B cell (primary cell): ENCODE measurements at regions not wholly inside any gene's neighbourhood (a gene's known extent, or its start where the extent isn't known, plus 50 kb on each side); places are given as distances from the start of the nearest gene placed in this dataset.

ENCODE experiments used
- ATAC-seq: fragments of 200-7000 bp; cut with Tn5 transposase; one replicate; pipeline ENCODE4 v1.10.0; 2021; ENCODE audit warnings: low read depth, mild to moderate bottlenecking, moderate number of reproducible peaks, moderate library complexity
- CTCF ChIA-PET: fragments of 350-600 bp; sonication (Branson Sonifier 250); formaldehyde crosslinking; loops from one replicate; lab custom pipeline; 2021; ENCODE audit warnings: antibody characterized with exemption, inconsistent platforms; lab: Charles Lee
- POLR2A ChIA-PET: fragments of 350-600 bp; sonication (Branson Sonifier 250); formaldehyde crosslinking; loops from one replicate; lab custom pipeline; 2021; ENCODE audit warnings: antibody characterized with exemption; lab: Charles Lee
- DNase-seq: peaks from one replicate; pipeline ENCODE4 v3.0.0; 2013
- H2AFZ ChIP-seq: 2 replicates; pipeline ENCODE4 v1.6.1; 2012; ENCODE audit warnings: mild to moderate bottlenecking, low read depth, low read length; ENCODE audit not compliant: insufficient read depth, poor library complexity, severe bottlenecking
- H3K27ac ChIP-seq, 2 donors: 1 replicate in 1 of 2; 2 replicates in 1 of 2; pipeline ENCODE4 v1.5.1; 2012 to 2013; ENCODE audit warnings: low read length in 2 of 2, mild to moderate bottlenecking in 2 of 2, moderate library complexity in 1 of 2
- H3K27me3 ChIP-seq, 4 experiments: fragments of 200-600 bp in 1 of 4; sonication (generic) in 1 of 4; replicated peaks in 1 of 4; 1 replicate in 2 of 4; 2 replicates in 2 of 4; pipeline versions ENCODE4 v1.6.1 to v1.7.0; 2013 to 2016; ENCODE audit warnings: low read length in 3 of 4, mild to moderate bottlenecking in 2 of 4, mixed read lengths in 1 of 4, moderate library complexity in 1 of 4; ENCODE audit not compliant: insufficient read depth in 4 of 4, control insufficient read depth in 3 of 4; ENCODE audit errors: control extremely low read depth in 1 of 4
- H3K36me3 ChIP-seq, 2 experiments: replicated peaks in 1 of 2; 1 replicate in 1 of 2; 2 replicates in 1 of 2; pipeline versions ENCODE4 v1.6.1 to v1.7.1; 2013; ENCODE audit warnings: low read length in 1 of 2; ENCODE audit not compliant: insufficient read depth in 2 of 2, control insufficient read depth in 1 of 2; ENCODE audit errors: control extremely low read depth in 1 of 2, extremely low read depth in 1 of 2
- H3K4me1 ChIP-seq, 2 donors: fragments of 200-600 bp in 1 of 2; sonication (generic) in 1 of 2; 1 replicate in 1 of 2; 2 replicates in 1 of 2; pipeline versions ENCODE4 v1.5.1 to v1.6.1; 2013 to 2017; ENCODE audit warnings: low read length in 2 of 2; ENCODE audit not compliant: control insufficient read depth in 2 of 2, insufficient read depth in 2 of 2
- H3K4me2 ChIP-seq: replicated peaks from 2 replicates; pipeline ENCODE3; 2012; ENCODE audit warnings: mild to moderate bottlenecking, low read depth, low read length; ENCODE audit not compliant: poor library complexity, severe bottlenecking
- H3K4me3 ChIP-seq, 5 experiments: fragments of 200-600 bp in 1 of 5; sonication (generic) in 1 of 5; 1 replicate in 3 of 5; 2 replicates in 2 of 5; pipeline versions ENCODE4 v1.5.1 to v1.7.0; 2011 to 2016; ENCODE audit warnings: low read length in 4 of 5, mild to moderate bottlenecking in 4 of 5, low read depth in 2 of 5, control low read depth in 1 of 5, moderate library complexity in 1 of 5; ENCODE audit not compliant: insufficient read depth in 1 of 5; ENCODE audit errors: control extremely low read depth in 1 of 5, extremely low read depth in 1 of 5
- H3K79me2 ChIP-seq: fragments of 200-600 bp; sonication (generic); one replicate; pipeline ENCODE4 v1.6.0; 2016; ENCODE audit warnings: low read length; ENCODE audit not compliant: control insufficient read depth, insufficient read depth
- H3K9ac ChIP-seq: fragments of 200-600 bp; sonication (generic); 2 replicates; pipeline ENCODE4 v1.6.1; 2017; ENCODE audit warnings: mild to moderate bottlenecking, low read length, moderate library complexity
- H3K9me3 ChIP-seq, 3 donors: one replicate each; pipeline versions ENCODE4 v1.6.1 to v1.7.1; 2013; ENCODE audit warnings: low read length in 2 of 3; ENCODE audit not compliant: control insufficient read depth in 2 of 3, insufficient read depth in 1 of 3; ENCODE audit errors: control extremely low read depth in 1 of 3
- H4K20me1 ChIP-seq: 2 replicates; pipeline ENCODE4 v1.6.0; 2012; ENCODE audit warnings: mild to moderate bottlenecking, low read length; ENCODE audit not compliant: insufficient read depth, control insufficient read depth, poor library complexity, severe bottlenecking
- H3K27ac Mint-ChIP-seq: one replicate; pipeline ENCODE4 v1.8.0; 2021; ENCODE audit warnings: mixed read lengths
- H3K27me3 Mint-ChIP-seq: one replicate; pipeline ENCODE4 v1.8.0; 2021; ENCODE audit warnings: mixed read lengths
- H3K4me1 Mint-ChIP-seq: one replicate; pipeline ENCODE4 v1.8.0; 2021; ENCODE audit warnings: mixed read lengths
- H3K4me3 Mint-ChIP-seq: one replicate; pipeline ENCODE4 v1.8.0; 2021; ENCODE audit warnings: mixed read lengths
- H3K9me3 Mint-ChIP-seq: one replicate; pipeline ENCODE4 v1.8.0; 2022; ENCODE audit warnings: mixed read lengths; ENCODE audit not compliant: insufficient read depth
- CTCF ChIP-seq: fragments of 200-600 bp; IDR thresholded peaks from one replicate; pipeline ENCODE4 v1.8.0; 2022; ENCODE audit warnings: antibody characterized with exemption, mild to moderate bottlenecking
- EZH2 ChIP-seq: IDR thresholded peaks from 2 replicates; pipeline ENCODE4 v1.6.1; 2012; ENCODE audit warnings: borderline replicate concordance, low read depth, mild to moderate bottlenecking, moderate library complexity, low read length; ENCODE audit not compliant: insufficient read depth, poor library complexity, severe bottlenecking
- WGBS: methylation state at CpG from one replicate; pipeline ENCODE4 v1.1.5; 2013; ENCODE audit warnings: missing lambda C conversion rate; ENCODE audit not compliant: insufficient coverage; 5-methylcytosine and 5-hydroxymethylcytosine counted together
- intact Hi-C: fragments of 100-400 bp; cut with micrococcal nuclease; formaldehyde crosslinking; loops from one replicate; pipeline ENCODE4 v1.10.0; 2022

GRCh38 chr4:11049001-11049400, 364.4 kb upstream of the CLNK start:
- H3K27ac Mint-ChIP-seq: no peak overlapping the region
- no peak overlapping the region for H3K4me3 ChIP-seq
- TF ChIP-seq CTCF (no peak), EZH2 (no peak)
- ATAC-seq: no peak
- H3K9me3 Mint-ChIP-seq: peaks cover 4% of the 10 kb centered on the region
- no peaks in the 10 kb centered on the region for H3K27me3 ChIP-seq
- H3K27ac ChIP-seq: no peak overlapping the region
- no peaks in the 10 kb centered on the region for H3K36me3 ChIP-seq
- H3K4me1 Mint-ChIP-seq: peaks cover 22% of the 10 kb centered on the region
- H3K9me3 ChIP-seq: peaks cover 0 to 6% (median 0%) of the 10 kb centered on the region in 3 donors
- H4K20me1 ChIP-seq: no peaks in the 10 kb centered on the region
- no peak overlapping the region for H3K9ac ChIP-seq
- intact Hi-C loops: no loop called here
- DNase-seq: no peak
- CTCF ChIA-PET: interaction anchor here (1.5 kb wide), 1 partner anchor 22 kb away, joined by 3 read pairs; no protein-coding TSS in a partner anchor
- H3K4me2 ChIP-seq: no peak overlapping the region
- no peak overlapping the region for H3K4me3 Mint-ChIP-seq
- H3K4me1 ChIP-seq: peaks cover 11 to 13% of the 10 kb centered on the region in 2 donors
- no peaks in the 10 kb centered on the region for H3K27me3 Mint-ChIP-seq
- H2AFZ ChIP-seq: no peak overlapping the region
- WGBS: 87% methylated on average over 1 of the region's 2 CpGs
- no peaks in the 10 kb centered on the region for H3K79me2 ChIP-seq
- POLR2A ChIA-PET: no interaction called here

- peaks cover 60% of the 10 kb centered on the region for H3K4me1 Mint-ChIP-seq
- TF ChIP-seq CTCF (no peak), EZH2 (no peak)
- H3K27ac Mint-ChIP-seq: no peak overlapping the region
- ATAC-seq: no peak
- CTCF ChIA-PET: no interaction called here
- peaks cover 4% of the 10 kb centered on the region for H3K9me3 Mint-ChIP-seq
- intact Hi-C loops: no loop called here
- H3K36me3 ChIP-seq: no peaks in the 10 kb centered on the region
- no peak overlapping the region for H3K9ac ChIP-seq
- H4K20me1 ChIP-seq: no peaks in the 10 kb centered on the region
- peaks cover 0 to 6% (median 1%) of the 10 kb centered on the region in 3 donors for H3K9me3 ChIP-seq
- H3K27me3 ChIP-seq: no peaks in the 10 kb centered on the region
- 18% methylated on average over 2 of the region's 3 CpGs for WGBS
- H3K27ac ChIP-seq: no peak overlapping the region
- no peak for DNase-seq
- H3K27me3 Mint-ChIP-seq: no peaks in the 10 kb centered on the region
- no peak overlapping the region for H2AFZ ChIP-seq
- POLR2A ChIA-PET: no interaction called here
- H3K4me1 ChIP-seq: peaks cover 37 to 39% of the 10 kb centered on the region in 2 donors
- no peaks in the 10 kb centered on the region for H3K79me2 ChIP-seq
- H3K4me2 ChIP-seq: no peak overlapping the region
- H3K4me3 ChIP-seq: no peak overlapping the region
- H3K4me3 Mint-ChIP-seq: no peak overlapping the region
Measured at GRCh38 chr4:11042760-11043159, 358.2 kb upstream of the CLNK start.
